NCI-H2227 (cell line): ENCODE measurements at regions not wholly inside any gene's neighbourhood (a gene's known extent, or its start where the extent isn't known, plus 50 kb on each side); places are given as distances from the start of the nearest gene placed in this dataset.

ENCODE experiments used
- DNase-seq: peaks from one replicate; lab custom pipeline; 2025; ENCODE audit not compliant: unreplicated experiment; lab: John Stamatoyannopoulos, UW

DNA sequence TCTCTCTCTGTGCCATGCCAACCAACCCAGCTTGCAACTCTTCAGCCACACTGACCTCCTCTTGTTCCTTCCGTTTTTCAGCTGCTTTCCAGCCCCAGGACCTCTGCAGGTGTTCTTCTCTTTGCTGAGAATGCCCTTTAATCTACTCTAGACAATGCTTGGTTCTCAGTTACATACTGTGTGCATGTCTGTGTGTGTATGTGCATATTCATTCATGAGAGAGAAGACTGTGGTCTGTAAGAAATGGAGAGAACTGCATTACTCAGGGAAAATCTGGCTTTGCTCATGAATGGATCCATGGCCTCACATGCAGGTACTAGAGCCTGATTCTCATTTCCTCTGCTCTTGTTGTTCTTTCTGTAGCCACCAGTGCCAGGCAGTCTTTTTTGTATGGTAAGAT lies 636.9 kb upstream of the TENM3 start:
- DNase-seq: no peak

DNA sequence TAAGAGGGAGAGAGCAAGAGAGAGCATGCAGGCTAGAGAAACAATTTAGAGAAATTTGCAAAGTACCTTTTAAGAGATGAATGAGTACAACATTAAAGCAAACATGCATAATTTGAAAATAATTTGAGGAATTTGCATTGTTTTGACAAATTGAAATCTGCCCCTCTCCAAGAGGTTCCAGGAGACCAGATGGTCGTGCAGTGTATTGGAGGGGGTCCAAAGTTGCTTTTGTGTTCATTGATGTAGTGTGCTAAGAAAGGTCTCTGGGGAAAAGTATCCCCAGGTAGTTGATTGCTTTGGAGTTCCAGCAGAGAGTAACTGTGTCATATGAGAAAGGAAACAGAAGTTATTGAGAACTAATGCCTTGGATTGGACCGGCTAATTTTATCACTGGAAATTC lies 635.0 kb upstream of the TENM3 start:
- no peak for DNase-seq

- no peak for DNase-seq
Observed at GRCh38 chr4:181611033-181611711, 632.0 kb upstream of the TENM3 start.

DNA sequence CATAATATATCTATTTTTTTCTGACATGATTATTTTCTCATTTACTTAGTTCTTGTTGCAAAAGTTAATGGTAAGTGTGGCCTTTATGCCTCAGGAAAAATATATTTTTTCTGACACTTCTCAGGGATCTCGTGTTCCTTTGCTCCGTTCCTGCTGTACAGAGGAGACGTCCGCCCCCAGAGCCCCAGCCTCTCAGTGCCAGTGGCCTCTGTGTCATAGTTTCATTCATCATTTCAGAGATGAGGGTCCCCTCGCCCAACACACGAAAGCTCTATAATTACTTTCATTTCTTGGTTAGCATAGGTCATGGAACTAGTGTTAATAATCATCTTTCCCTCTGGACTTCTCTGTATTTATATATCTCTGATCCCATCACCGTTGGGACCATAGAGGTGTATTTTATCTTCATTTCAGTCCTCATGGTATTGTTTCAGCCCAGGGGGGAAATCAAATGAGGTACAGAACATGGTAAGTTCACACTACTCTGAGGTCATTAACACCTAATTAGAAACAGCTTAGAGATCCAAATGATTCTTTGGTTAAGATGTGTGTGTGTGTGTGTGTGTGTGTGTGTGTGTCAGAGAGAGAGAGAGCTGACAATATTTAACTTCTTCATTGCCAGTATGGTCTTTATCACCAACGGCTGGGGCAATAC lies 631.1 kb upstream of the TENM3 start:
- no peak for DNase-seq

GRCh38 chr4:181613200-181613599 lies 630.0 kb upstream of the TENM3 start:
- DNase-seq: no peak

- DNase-seq: no peak
Observed at GRCh38 chr4:181618038-181618618, 625.1 kb upstream of the TENM3 start.

GRCh38 chr4:181618896-181619295 lies 624.3 kb upstream of the TENM3 start:
- no peak for DNase-seq

DNA sequence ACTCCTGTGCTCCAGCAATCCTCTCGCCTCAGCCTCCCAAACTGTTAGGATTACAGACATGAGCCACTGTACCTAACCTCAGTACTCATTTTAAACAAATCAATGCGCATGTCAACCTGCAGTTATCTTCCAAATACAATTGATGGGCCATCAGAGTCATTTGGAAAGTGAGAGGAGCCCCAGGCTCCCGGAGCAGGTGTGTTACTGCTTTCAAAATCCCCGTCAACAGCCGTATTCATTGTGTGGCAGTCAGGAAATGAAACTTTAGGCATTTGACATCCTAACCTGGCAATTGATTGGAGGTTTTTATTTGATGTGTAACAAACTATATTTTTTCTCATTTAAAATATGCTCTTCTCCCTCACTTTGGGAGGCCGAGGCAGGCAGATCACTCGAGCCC lies 623.6 kb upstream of the TENM3 start:
- DNase-seq: no peak

GRCh38 chr4:181637186-181638105 lies 605.8 kb upstream of the TENM3 start:
- DNase-seq: no peak

- no peak for DNase-seq
Observed at GRCh38 chr4:181643466-181643865, 599.7 kb upstream of the TENM3 start.

DNA sequence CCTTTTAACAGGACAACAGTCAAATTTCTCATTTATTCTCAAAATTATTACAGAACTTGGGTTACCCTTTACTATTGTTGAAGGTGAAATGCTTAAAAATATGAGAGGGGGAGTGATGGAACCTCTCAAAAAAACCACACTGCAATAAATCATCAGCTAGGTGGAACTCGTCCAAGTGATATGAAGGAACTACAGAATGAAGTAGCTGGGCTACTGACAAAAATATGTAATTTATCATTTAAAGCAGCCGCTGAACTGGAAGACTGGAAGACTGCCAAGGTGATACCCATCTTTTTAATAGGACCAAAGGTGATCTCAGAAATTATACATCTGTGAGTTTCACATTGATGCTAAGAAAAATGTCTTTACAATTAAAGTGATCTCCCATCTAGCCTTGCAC lies 597.7 kb upstream of the TENM3 start:
- DNase-seq: peak; percentile 31

DNA sequence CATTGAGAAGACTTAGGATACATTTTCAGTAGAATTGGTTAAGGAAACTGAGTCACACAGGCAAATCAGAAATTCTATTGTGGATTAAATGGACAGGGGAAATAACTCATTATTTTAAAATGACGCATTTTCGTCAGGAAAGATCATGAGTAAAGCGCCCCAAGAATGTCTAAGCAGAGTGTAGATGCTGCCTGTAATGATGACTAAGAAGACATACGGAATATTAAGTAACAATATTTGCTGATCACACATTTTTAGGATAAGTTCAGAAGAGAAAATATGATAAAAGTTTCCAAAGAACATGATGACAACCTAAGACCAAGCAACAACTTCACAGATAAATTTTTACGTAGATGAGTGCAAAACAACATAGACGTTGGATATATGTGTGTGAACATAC lies 596.3 kb upstream of the TENM3 start:
- no peak for DNase-seq

DNA sequence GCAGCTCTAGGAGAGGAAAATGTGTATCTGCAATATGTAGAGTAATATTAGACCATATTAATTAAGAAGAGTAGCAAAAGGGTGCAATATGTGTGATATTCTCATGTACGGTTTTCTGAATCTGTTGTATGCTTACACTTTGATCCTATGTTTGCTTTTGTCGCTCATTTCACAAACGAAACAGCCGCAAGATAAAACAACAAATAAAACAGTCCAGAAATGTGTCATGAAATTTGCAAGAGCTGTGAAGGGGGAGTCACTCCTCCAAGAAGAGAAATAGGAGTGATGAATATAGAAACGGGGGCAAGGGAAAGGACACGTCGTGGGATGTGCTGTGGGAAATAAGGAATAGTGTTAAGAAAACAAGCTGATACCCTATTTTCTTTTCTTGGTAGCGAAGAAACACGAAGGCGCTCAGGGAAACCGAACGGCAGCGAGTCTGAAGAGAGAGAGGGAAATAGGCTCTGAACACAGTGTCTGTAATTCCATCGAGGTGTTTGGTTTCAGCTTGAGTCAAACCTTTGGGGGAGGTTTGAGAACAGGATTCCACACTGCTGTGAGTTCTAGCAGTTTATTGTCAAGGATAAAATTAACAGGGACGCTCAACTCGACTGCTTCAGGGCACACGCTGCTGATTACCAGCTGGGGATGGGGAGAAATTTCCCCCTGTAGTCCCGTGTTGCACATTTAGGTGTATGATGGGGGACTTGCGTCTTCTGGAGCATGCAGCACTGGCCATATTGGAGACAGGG lies 595.6 kb upstream of the TENM3 start:
- DNase-seq: no peak

- DNase-seq: no peak
Observed at GRCh38 chr4:181650033-181650825, 593.0 kb upstream of the TENM3 start.

DNA sequence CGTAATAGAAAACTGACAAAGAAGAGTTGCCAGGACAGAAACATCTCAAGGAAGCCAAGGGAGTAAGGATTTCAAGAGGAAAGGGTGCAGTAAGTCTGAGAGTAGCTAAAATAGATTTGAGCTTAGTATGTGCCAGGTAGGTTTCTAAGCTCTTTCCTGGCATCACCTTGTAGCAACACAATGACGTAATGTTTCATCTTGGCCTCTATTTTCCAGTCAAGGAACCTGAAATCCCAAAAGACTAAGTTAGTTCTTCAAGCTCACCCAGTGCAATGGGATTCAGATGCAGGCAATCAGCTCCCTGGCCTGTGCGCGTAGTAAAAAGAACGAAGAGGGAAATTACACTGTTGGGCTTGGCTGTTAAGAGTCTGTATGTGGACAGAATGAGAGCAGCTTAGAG lies 586.5 kb upstream of the TENM3 start:
- no peak for DNase-seq

- no peak for DNase-seq
Observed at GRCh38 chr4:181659202-181659601, 584.0 kb upstream of the TENM3 start.

GRCh38 chr4:181659876-181660275 lies 583.3 kb upstream of the TENM3 start:
- no peak for DNase-seq

DNA sequence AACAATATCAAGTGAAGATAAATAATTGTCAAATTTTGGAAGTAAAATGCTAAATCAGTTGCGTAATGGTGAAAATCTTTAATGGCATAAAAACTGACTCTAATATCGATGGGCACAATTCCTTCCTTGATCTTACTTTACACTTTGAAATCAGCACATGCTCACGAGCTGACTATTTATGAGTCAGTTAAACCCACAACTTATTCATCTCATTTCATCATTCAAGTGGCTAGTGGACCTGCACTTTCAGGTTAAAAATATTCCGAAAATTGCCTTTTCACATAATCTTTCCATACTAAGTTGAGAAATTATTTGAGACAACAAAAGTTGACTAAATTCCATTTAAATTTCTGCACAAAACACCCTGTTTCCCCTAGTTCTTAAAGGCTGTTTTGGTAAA lies 582.1 kb upstream of the TENM3 start:
- DNase-seq: no peak

DNA sequence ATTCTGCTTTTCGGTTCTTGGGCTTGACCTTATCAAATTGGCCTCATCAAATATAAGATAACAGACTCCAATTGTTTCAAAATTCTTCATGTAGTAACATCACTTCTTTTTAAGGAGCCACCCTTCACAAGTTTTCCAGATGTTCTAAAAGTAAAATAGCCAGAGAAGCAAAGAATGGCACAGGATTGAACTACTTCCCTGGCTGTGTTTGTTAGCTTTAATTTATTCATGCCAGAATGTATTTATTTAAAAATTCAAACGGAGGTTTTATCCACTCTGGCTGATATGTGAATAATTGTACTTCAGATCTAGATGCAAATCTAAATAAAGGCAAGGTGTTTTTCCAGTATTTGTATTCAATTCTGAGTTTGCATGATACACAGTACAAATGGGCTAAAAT lies 581.3 kb upstream of the TENM3 start:
- DNase-seq: no peak

DNA sequence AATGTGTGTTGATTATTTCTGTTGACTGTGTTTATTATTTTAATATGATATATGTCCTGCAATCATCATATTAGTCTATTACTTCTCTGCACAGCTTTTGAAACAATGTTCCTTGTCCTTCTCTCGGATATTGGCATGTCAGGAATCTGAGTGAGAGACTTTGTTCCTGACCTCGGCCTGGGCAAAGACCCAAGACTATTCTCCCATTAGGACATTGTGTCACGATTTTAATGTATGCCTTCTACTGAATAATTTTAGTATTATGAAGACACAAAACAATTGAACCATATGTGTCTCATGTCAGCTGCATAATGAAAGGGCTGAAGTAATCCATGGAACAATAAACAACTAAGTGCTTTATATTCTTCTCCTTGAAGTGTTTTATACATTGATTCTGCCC lies 580.8 kb upstream of the TENM3 start:
- DNase-seq: no peak
